Right lobe of liver (tissue), 6 donors: ENCODE measurements at regions not wholly inside any gene's neighbourhood (a gene's known extent, or its start where the extent isn't known, plus 50 kb on each side); places are given as distances from the start of the nearest gene placed in this dataset.

ENCODE experiments used
- ATAC-seq, 4 donors: fragments of 200-7000 bp; cut with Tn5 transposase; one replicate each; pipeline ENCODE4 v1.9.1; 2020; ENCODE audit warnings: mild to moderate bottlenecking in 4 of 4, moderate library complexity in 4 of 4
- DNase-seq, 3 donors: peaks; one replicate each; pipeline ENCODE4 v3.0.0-alpha.2; 2020
- H3K27ac ChIP-seq, 3 donors: fragments of 200-600 bp; one replicate each; pipeline ENCODE4 v1.8.0; 2022
- H3K27me3 ChIP-seq, 2 donors: fragments of 200-600 bp; one replicate each; pipeline ENCODE4 v1.8.0; 2022
- H3K36me3 ChIP-seq, 4 donors: fragments of 200-600 bp; sonication (generic) in 1 of 4; one replicate each; pipeline versions ENCODE4 v1.5.1 to v1.8.0; 2017 to 2022; ENCODE audit warnings: control low read depth in 1 of 4
- H3K4me1 ChIP-seq, 4 donors: fragments of 200-600 bp; sonication (generic) in 1 of 4; one replicate each; pipeline versions ENCODE4 v1.5.1 to v1.8.0; 2017 to 2022; ENCODE audit warnings: control low read depth in 1 of 4
- H3K4me3 ChIP-seq, 3 donors: fragments of 200-600 bp; one replicate each; pipeline ENCODE4 v1.8.0; 2022
- H3K9me3 ChIP-seq, 4 donors: fragments of 200-600 bp; sonication (generic) in 1 of 4; one replicate each; pipeline versions ENCODE4 v1.5.1 to v1.8.0; 2017 to 2022; ENCODE audit warnings: control low read depth in 1 of 4
- CTCF ChIP-seq, 4 donors: fragments of 200-600 bp in 3 of 4; fragments of 450-650 bp in 1 of 4; IDR thresholded peaks; one replicate each; pipeline versions ENCODE4 v1.5.1 to v1.8.0; 2016 to 2022; ENCODE audit warnings: antibody characterized with exemption in 4 of 4, mild to moderate bottlenecking in 2 of 4
- POLR2A ChIP-seq: fragments of 450-650 bp; IDR thresholded peaks from one replicate; pipeline ENCODE4 v1.6.1; 2017; ENCODE audit warnings: antibody characterized with exemption, mild to moderate bottlenecking
- WGBS: methylation state at CpG from one replicate; pipeline ENCODE4 v1.1.6; 2018; ENCODE audit warnings: low coverage, low lambda C conversion rate; ENCODE audit not compliant: insufficient coverage; ENCODE audit errors: missing lambda C conversion rate; 5-methylcytosine and 5-hydroxymethylcytosine counted together
- intact Hi-C, 2 donors: fragments of 100-400 bp; cut with DNase I; formaldehyde crosslinking; loops; one replicate each; pipeline versions ENCODE4 v1.11.2 to v1.14.1; 2022
- donor health status: DM: no; HTN: yes; CAD: no.
- donor health status: DM: no; HTN: no; CAD: no.
- donor health status: DM: no; HTN: no; CAD: no.
- donor health status: DM: no; HTN: yes; CAD: no.
- donor health status: DM: no; HTN: yes; CAD: no.

GRCh38 chr16:48105976-48106375 is 49.8 kb downstream of the ABCC12 start:
- no peaks in the 10 kb centered on the region for H3K27me3 ChIP-seq
- intact Hi-C loops, result no loop called here
- no peak for DNase-seq

DNA sequence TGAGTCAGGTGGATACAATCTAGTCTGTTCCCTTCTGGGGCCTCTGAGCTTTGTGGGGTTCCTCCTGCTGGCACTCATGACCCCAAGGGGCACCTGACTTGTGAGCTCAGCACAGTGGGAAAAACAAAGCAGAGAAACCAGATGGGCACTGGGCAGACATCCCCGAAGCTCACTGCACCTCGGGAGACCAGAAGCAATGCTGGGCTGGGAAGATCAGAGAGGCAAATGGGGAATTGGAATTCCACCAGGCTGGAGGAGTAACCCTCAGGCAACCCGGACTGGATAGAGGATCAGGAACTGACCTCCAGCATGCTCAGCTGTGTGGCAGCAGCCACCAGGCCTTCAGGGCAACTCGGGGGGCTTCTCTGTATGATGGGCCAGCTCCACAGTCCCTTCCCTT is 50.3 kb downstream of the ABCC12 start:
- Histone ChIP-seq H3K27me3 (no peaks in the 10 kb centered on the region), H3K4me1 (no peaks in the 10 kb centered on the region), H3K36me3 (no peaks in the 10 kb centered on the region), H3K4me3 (no peak overlapping the region), H3K9me3 (no peaks in the 10 kb centered on the region), H3K27ac (no peak overlapping the region)
- WGBS, result 10% methylated on average over 2 of the region's 4 CpGs
- intact Hi-C loops, result no loop called here
- DNase-seq (no peak), ATAC-seq (no peak)
- no peak for TF ChIP-seq POLR2A
- TF ChIP-seq CTCF (IDR thresholded peaks at IDR 0.05), result no peak

More at GRCh38 chr16:48105976-48106375, 49.8 kb downstream of the ABCC12 start:
- TF ChIP-seq CTCF (IDR thresholded peaks at IDR 0.05), result no peak
- no peak for TF ChIP-seq POLR2A
- Histone ChIP-seq H3K36me3 (no peaks in the 10 kb centered on the region), H3K4me3 (no peak overlapping the region), H3K27ac (no peak overlapping the region), H3K4me1 (no peaks in the 10 kb centered on the region), H3K9me3 (no peaks in the 10 kb centered on the region)
- 70% methylated on average over 5 of the region's 6 CpGs for WGBS
- no peak for ATAC-seq

- intact Hi-C loops, result no loop called here
- no peak for TF ChIP-seq CTCF (IDR thresholded peaks at IDR 0.05)
- Histone ChIP-seq H3K27me3 (no peaks in the 10 kb centered on the region), H3K36me3 (no peaks in the 10 kb centered on the region), H3K4me1 (no peaks in the 10 kb centered on the region), H3K27ac (no peak overlapping the region), H3K4me3 (no peak overlapping the region), H3K9me3 (no peaks in the 10 kb centered on the region)
- DNase-seq, result no peak
- no peak for ATAC-seq
- 57% methylated on average over 3 of the region's 6 CpGs for WGBS
Observed at GRCh38 chr16:48103591-48103990, 52.2 kb downstream of the ABCC12 start.

- TF ChIP-seq CTCF (IDR thresholded peaks at IDR 0.05) (no peak), POLR2A (no peak)
- 71% methylated on average over 15 of the region's 15 CpGs for WGBS
- DNase-seq, result no peak
Observed at GRCh38 chr16:48102083-48103008, 53.4 kb downstream of the ABCC12 start.

More at GRCh38 chr16:48102083-48103008, 53.4 kb downstream of the ABCC12 start:
- H3K27ac ChIP-seq, result no peak overlapping the region
- no peak overlapping the region for H3K4me3 ChIP-seq
- intact Hi-C loops, result no loop called here
- H3K36me3 ChIP-seq, result no peaks in the 10 kb centered on the region
- H3K27me3 ChIP-seq, result no peaks in the 10 kb centered on the region
- no peaks in the 10 kb centered on the region for H3K9me3 ChIP-seq
- no peak for ATAC-seq
- no peaks in the 10 kb centered on the region for H3K4me1 ChIP-seq
